PC-9 (cell line): ENCODE measurements at regions not wholly inside any gene's neighbourhood (a gene's known extent, or its start where the extent isn't known, plus 50 kb on each side); places are given as distances from the start of the nearest gene placed in this dataset.

Experiments
- CTCF ChIP-seq: fragments of 200-600 bp; sonication (generic); conservative IDR thresholded peaks from 2 replicates; pipeline ENCODE4 v1.6.1; 2017; ENCODE audit warnings: mixed run types, antibody characterized with exemption, mild to moderate bottlenecking, moderate library complexity
- EZH2 ChIP-seq: fragments of 200-600 bp; sonication (generic); IDR thresholded peaks from 2 replicates; pipeline ENCODE4 v1.8.0; 2017; ENCODE audit warnings: antibody characterized with exemption, low read depth

- TF ChIP-seq EZH2 (no peak), CTCF (no peak)
These were observed 172.0 kb downstream of the SCP2D1 start for GRCh38 chr20:18985551-18985950.
